Tibial artery (tissue), 4 donors: ENCODE measurements at regions not wholly inside any gene's neighbourhood (a gene's known extent, or its start where the extent isn't known, plus 50 kb on each side); places are given as distances from the start of the nearest gene placed in this dataset.

Experiments
- DNase-seq, 2 donors: peaks; one replicate each; pipeline ENCODE4 v3.0.0-alpha.2; 2019
- H3K27ac ChIP-seq, 2 donors: fragments of 200-600 bp; sonication (generic) in 1 of 2; 1 replicate in 1 of 2; 2 replicates in 1 of 2; pipeline ENCODE4 v1.5.1; 2018 to 2019; ENCODE audit warnings: mild to moderate bottlenecking in 1 of 2
- H3K27me3 ChIP-seq, 2 donors: fragments of 200-600 bp; sonication (generic) in 1 of 2; one replicate each; pipeline versions ENCODE4 v1.5.1 to v1.6.0; 2016 to 2019
- H3K36me3 ChIP-seq, 3 donors: fragments of 200-600 bp; sonication (generic) in 2 of 3; one replicate each; pipeline ENCODE4 v1.5.1; 2016 to 2019; ENCODE audit warnings: mild to moderate bottlenecking in 2 of 3
- H3K4me1 ChIP-seq, 4 donors: fragments of 200-600 bp; sonication (generic) in 2 of 4; 1 replicate in 3 of 4; 2 replicates in 1 of 4; pipeline ENCODE4 v1.5.1; 2016 to 2019
- H3K4me3 ChIP-seq, 2 donors: fragments of 200-600 bp; sonication (generic) in 1 of 2; 1 replicate in 1 of 2; 2 replicates in 1 of 2; pipeline ENCODE4 v1.5.1; 2018 to 2019; ENCODE audit warnings: mild to moderate bottlenecking in 2 of 2
- H3K9me3 ChIP-seq, 3 donors: fragments of 200-600 bp; sonication (generic) in 1 of 3; one replicate each; pipeline ENCODE4 v1.5.1; 2016 to 2019
- CTCF ChIP-seq, 2 experiments: fragments of 200-600 bp in 1 of 2; fragments of 450-650 bp in 1 of 2; IDR thresholded peaks; one replicate each; pipeline ENCODE4 v1.5.1; 2017 to 2019; ENCODE audit warnings: antibody characterized with exemption in 2 of 2, mild to moderate bottlenecking in 1 of 2, moderate library complexity in 1 of 2
- intact Hi-C: fragments of 100-400 bp; cut with DNase I; formaldehyde crosslinking; loops from one replicate; pipeline ENCODE4 v1.15.0; 2023; ENCODE audit warnings: low total_unique reads

- Histone ChIP-seq H3K27me3 (no peaks in the 10 kb centered on the region), H3K36me3 (no peaks in the 10 kb centered on the region), H3K4me3 (no peak overlapping the region), H3K9me3 (no peaks in the 10 kb centered on the region), H3K27ac (no peak overlapping the region), H3K4me1 (peaks cover 0 to 31% (median 13%) of the 10 kb centered on the region in 4 donors)
- intact Hi-C loops, result no loop called here
- no peak for DNase-seq
- no peak for TF ChIP-seq CTCF (IDR thresholded peaks at IDR 0.05)
These were observed 300.1 kb downstream of the PTEN start for GRCh38 chr10:88163572-88163971.

DNA sequence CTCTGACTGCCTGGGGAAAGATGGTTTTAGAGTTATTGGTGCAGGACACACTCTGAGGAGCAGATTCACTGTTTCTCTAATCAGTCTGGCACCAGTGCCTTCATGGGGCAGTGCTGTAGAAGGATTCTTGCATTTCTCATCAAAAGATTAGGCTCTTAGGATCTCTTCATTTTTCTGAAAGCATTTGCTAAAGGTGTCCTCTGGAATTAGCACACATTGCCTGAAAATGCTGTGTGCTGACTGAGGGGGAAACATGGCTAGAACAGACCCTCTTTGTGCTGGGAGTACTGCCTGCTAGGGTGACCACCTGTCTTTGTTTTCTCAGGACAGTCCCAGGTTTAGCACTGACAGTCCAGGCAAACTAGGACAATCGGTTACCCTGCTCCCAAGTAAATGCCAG, 301.0 kb downstream of the PTEN start:
- intact Hi-C loops, result no loop called here
- no peaks in the 10 kb centered on the region for H3K9me3 ChIP-seq
- no peaks in the 10 kb centered on the region for H3K27me3 ChIP-seq
- no peak for TF ChIP-seq CTCF (IDR thresholded peaks at IDR 0.05)
- H3K4me1 ChIP-seq, result peaks cover 0 to 24% (median 7%) of the 10 kb centered on the region in 4 donors
- H3K27ac ChIP-seq, result no peak overlapping the region
- no peak overlapping the region for H3K4me3 ChIP-seq
- H3K36me3 ChIP-seq, result no peaks in the 10 kb centered on the region
- DNase-seq, result no peak

DNA sequence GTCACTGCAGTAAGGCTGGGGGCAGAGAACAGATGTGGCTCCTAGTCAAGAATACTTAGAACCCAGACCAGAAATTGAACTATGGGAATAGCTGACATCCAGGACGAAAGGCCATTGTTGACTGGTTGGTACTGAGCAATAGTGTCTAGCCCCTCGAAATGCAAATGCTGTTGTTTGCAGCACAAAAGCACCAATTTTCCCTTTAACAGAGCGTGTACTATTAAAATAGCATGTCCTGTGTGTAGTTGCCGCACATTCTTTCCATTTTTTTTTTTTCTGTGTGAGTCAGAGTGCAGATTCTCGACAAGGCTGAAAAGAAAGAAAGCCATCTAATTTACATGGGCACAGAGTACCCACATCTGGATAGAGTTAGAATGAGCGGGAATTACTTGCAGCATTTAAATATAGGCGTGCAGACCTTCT, 302.4 kb downstream of the PTEN start:
- no peak overlapping the region for H3K4me3 ChIP-seq
- H3K4me1 ChIP-seq, result peaks cover 0 to 24% (median 7%) of the 10 kb centered on the region in 4 donors
- TF ChIP-seq CTCF (IDR thresholded peaks at IDR 0.05), result no peak
- DNase-seq, result no peak
- intact Hi-C loops, result no loop called here
- H3K9me3 ChIP-seq, result no peaks in the 10 kb centered on the region
- peak overlapping the region in 1 of 2 donors; percentile 57 for H3K27ac ChIP-seq
- no peaks in the 10 kb centered on the region for H3K36me3 ChIP-seq
- no peaks in the 10 kb centered on the region for H3K27me3 ChIP-seq

GRCh38 chr10:88168171-88169036, 305.0 kb downstream of the PTEN start:
- no peaks in the 10 kb centered on the region for H3K36me3 ChIP-seq
- no peak for TF ChIP-seq CTCF (IDR thresholded peaks at IDR 0.05)
- peaks cover 0 to 24% (median 7%) of the 10 kb centered on the region in 4 donors for H3K4me1 ChIP-seq
- H3K27me3 ChIP-seq, result no peaks in the 10 kb centered on the region
- no peaks in the 10 kb centered on the region for H3K9me3 ChIP-seq
- H3K27ac ChIP-seq, result no peak overlapping the region
- no peak overlapping the region for H3K4me3 ChIP-seq
- intact Hi-C loops, result no loop called here
- DNase-seq, result no peak

DNA sequence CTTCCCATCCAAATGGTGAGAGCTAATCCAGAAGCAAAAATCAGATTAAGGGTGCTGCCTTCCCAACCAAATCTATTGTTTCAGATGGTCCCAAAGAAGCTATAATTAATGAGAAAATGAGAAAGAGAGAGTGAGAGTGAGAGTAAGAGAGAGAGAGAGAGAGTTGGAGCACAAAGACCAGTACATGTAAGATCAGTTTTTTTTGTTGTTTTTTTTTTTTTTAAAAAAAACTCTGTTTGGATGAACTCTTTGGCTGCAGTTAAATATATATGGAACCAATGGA, 305.6 kb downstream of the PTEN start:
- H3K27me3 ChIP-seq, result no peaks in the 10 kb centered on the region
- intact Hi-C loops, result no loop called here
- H3K9me3 ChIP-seq, result no peaks in the 10 kb centered on the region
- H3K27ac ChIP-seq, result no peak overlapping the region
- H3K4me1 ChIP-seq, result peaks cover 0 to 24% (median 7%) of the 10 kb centered on the region in 4 donors
- H3K4me3 ChIP-seq, result no peak overlapping the region
- no peak for TF ChIP-seq CTCF (IDR thresholded peaks at IDR 0.05)
- no peaks in the 10 kb centered on the region for H3K36me3 ChIP-seq
- DNase-seq, result no peak
